ENCODE measurements at regions not wholly inside any gene's neighbourhood (a gene's known extent, or its start where the extent isn't known, plus 50 kb on each side); places are given as distances from the start of the nearest gene placed in this dataset.

GRCh38 chr5:28215091-28215490 lies 1176.7 kb upstream of the CDH9 start:
- TF ChIP-seq CHD2 (IDR thresholded peaks at IDR 0.05; ENCODE audit: low read length) (no peak), CTCF (IDR thresholded peaks at IDR 0.05; ENCODE audit: control extremely low read depth in 1 of 3, insufficient read depth in 1 of 3, low read depth in 1 of 3, low read length in 3 of 3) (no peak), EZH2 (IDR thresholded peaks at IDR 0.05; ENCODE audit: low read depth, low read length, severe bottlenecking) (no peak), POLR2A (IDR thresholded peaks at IDR 0.05; ENCODE audit: control extremely low read depth in 1 of 2, low read depth in 2 of 2, low read length in 2 of 2) (no peak), POLR2AphosphoS5 (IDR thresholded peaks at IDR 0.05; ENCODE audit: low read depth, low read length) (no peak), SIN3A (conservative IDR thresholded peaks at IDR 0.05 in 1 of 2, IDR thresholded peaks at IDR 0.05 in 1 of 2; ENCODE audit: low read depth in 1 of 2, low read length in 2 of 2) (no peak), CHD1 (IDR thresholded peaks at IDR 0.05; ENCODE audit: low read depth, low read length) (no peak), CREB1 (IDR thresholded peaks at IDR 0.05) (no peak), RBBP5 (IDR thresholded peaks at IDR 0.05; ENCODE audit: borderline replicate concordance, low read depth, low read length) (no peak), RAD21 (IDR thresholded peaks at IDR 0.05 in 1 of 2, conservative IDR thresholded peaks at IDR 0.05 in 1 of 2; ENCODE audit: low read depth in 2 of 2, low read length in 2 of 2) (no peak), JUND (IDR thresholded peaks at IDR 0.05; ENCODE audit: low read length) (no peak)

Data from H1 (cell line).